T-cell (primary cell): ENCODE measurements at regions not wholly inside any gene's neighbourhood (a gene's known extent, or its start where the extent isn't known, plus 50 kb on each side); places are given as distances from the start of the nearest gene placed in this dataset.
"Not testable (repeated sequence)": the region's sequence is repeated elsewhere in the genome, so short reads cannot be mapped to it uniquely, and the experiment has no call there.

Experiments used
- ATAC-seq, 4 experiments: fragments of 200-7000 bp in 3 of 4; fragments of 150-1000 bp in 1 of 4; cut with Tn5 transposase; replicated peaks in 1 of 4; 1 replicate in 3 of 4; 2 replicates in 1 of 4; pipeline ENCODE4 v1.10.0; 2021; ENCODE audit warnings: moderate library complexity in 3 of 4, mild to moderate bottlenecking in 2 of 4, moderate number of reproducible peaks in 1 of 4
- CTCF ChIA-PET, 2 donors: fragments of 300-600 bp; sonication (Branson Sonifier 250); formaldehyde crosslinking; loops; one replicate each; lab custom pipeline; 2022; ENCODE audit warnings: antibody characterized with exemption in 2 of 2; lab: Charles Lee
- POLR2A ChIA-PET, 2 donors: fragments of 300-600 bp; sonication (Branson Sonifier 250); formaldehyde crosslinking; loops; one replicate each; lab custom pipeline; 2022; ENCODE audit warnings: antibody characterized with exemption in 2 of 2; lab: Charles Lee
- DNase-seq, 35 experiments: peaks; one replicate each; pipeline versions ENCODE4 v3.0.0 to v3.0.0-alpha.2; 2013 to 2023
- H3K27ac ChIP-seq: one replicate; pipeline ENCODE4 v1.5.1; 2013; ENCODE audit warnings: low read length
- H3K27me3 ChIP-seq, 2 experiments: replicated peaks in 1 of 2; 1 replicate in 1 of 2; 2 replicates in 1 of 2; pipeline versions ENCODE4 v1.6.1 to v1.7.0; 2013; ENCODE audit warnings: low read length in 1 of 2, mixed read lengths in 1 of 2; ENCODE audit not compliant: control insufficient read depth in 2 of 2, insufficient read depth in 2 of 2; ENCODE audit errors: extremely low read depth in 1 of 2
- H3K36me3 ChIP-seq, 2 donors: 1 replicate in 1 of 2; 2 replicates in 1 of 2; pipeline versions ENCODE4 v1.6.1 to v1.7.0; 2013; ENCODE audit warnings: low read length in 1 of 2; ENCODE audit not compliant: control insufficient read depth in 2 of 2, insufficient read depth in 1 of 2; ENCODE audit errors: extremely low read depth in 1 of 2
- H3K4me1 ChIP-seq, 2 experiments: 1 replicate in 1 of 2; 2 replicates in 1 of 2; pipeline versions ENCODE4 v1.6.1 to v1.7.0; 2013; ENCODE audit warnings: low read length in 2 of 2, mixed read lengths in 1 of 2; ENCODE audit not compliant: insufficient read depth in 2 of 2, control insufficient read depth in 1 of 2; ENCODE audit errors: extremely low read depth in 1 of 2
- H3K4me3 ChIP-seq, 2 donors: 1 replicate in 1 of 2; 2 replicates in 1 of 2; pipeline versions ENCODE4 v1.5.1 to v1.7.0; 2013; ENCODE audit warnings: mild to moderate bottlenecking in 2 of 2, low read length in 1 of 2, moderate library complexity in 1 of 2; ENCODE audit not compliant: control insufficient read depth in 1 of 2; ENCODE audit errors: extremely low read depth in 1 of 2
- H3K9me3 ChIP-seq: 2 replicates; pipeline ENCODE4 v1.7.0; 2013
- H3K27ac Mint-ChIP-seq, 2 donors: one replicate each; pipeline ENCODE4 v1.8.0; 2020 to 2021; ENCODE audit warnings: mild to moderate bottlenecking in 2 of 2, mixed read lengths in 2 of 2
- H3K27me3 Mint-ChIP-seq, 2 donors: one replicate each; pipeline ENCODE4 v1.8.0; 2021 to 2022; ENCODE audit warnings: mixed read lengths in 2 of 2
- H3K36me3 Mint-ChIP-seq: one replicate; pipeline ENCODE4 v1.8.0; 2021; ENCODE audit warnings: mixed read lengths
- H3K4me1 Mint-ChIP-seq, 3 donors: one replicate each; pipeline ENCODE4 v1.8.0; 2020 to 2022; ENCODE audit warnings: mixed read lengths in 3 of 3, mild to moderate bottlenecking in 1 of 3
- H3K4me3 Mint-ChIP-seq, 3 donors: one replicate each; pipeline ENCODE4 v1.8.0; 2020 to 2022; ENCODE audit warnings: mild to moderate bottlenecking in 3 of 3, mixed read lengths in 3 of 3, moderate library complexity in 3 of 3
- H3K9me3 Mint-ChIP-seq, 3 donors: one replicate each; pipeline ENCODE4 v1.8.0; 2020 to 2022; ENCODE audit warnings: mixed read lengths in 3 of 3
- WGBS: methylation state at CpG from one replicate; pipeline ENCODE4 v1.1.5; 2013; ENCODE audit warnings: missing lambda C conversion rate; ENCODE audit not compliant: insufficient coverage; 5-methylcytosine and 5-hydroxymethylcytosine counted together

- H3K27me3 Mint-ChIP-seq, CTCF ChIA-PET, H3K4me1 Mint-ChIP-seq, H3K9me3 ChIP-seq, H3K4me1 ChIP-seq, DNase-seq, H3K27me3 ChIP-seq, ATAC-seq, H3K4me3 Mint-ChIP-seq, H3K4me3 ChIP-seq, H3K36me3 Mint-ChIP-seq, H3K27ac Mint-ChIP-seq, H3K36me3 ChIP-seq, POLR2A ChIA-PET, H3K27ac ChIP-seq: not testable (repeated sequence)
- 85% methylated on average over 17 of the region's 23 CpGs for WGBS
- H3K9me3 Mint-ChIP-seq: peaks cover 6 to 18% (median 6%) of the 10 kb centered on the region in 3 donors
Observed at GRCh38 chr11:42873800-42874405, 437.9 kb upstream of the API5 start.

GRCh38 chr11:42881335-42881734 is 430.5 kb upstream of the API5 start:
- CTCF ChIA-PET, H3K9me3 ChIP-seq, H3K27me3 ChIP-seq, H3K27ac Mint-ChIP-seq, H3K4me3 ChIP-seq, POLR2A ChIA-PET, H3K36me3 ChIP-seq, H3K4me1 Mint-ChIP-seq, H3K36me3 Mint-ChIP-seq, ATAC-seq, DNase-seq, H3K27ac ChIP-seq, H3K4me3 Mint-ChIP-seq, H3K27me3 Mint-ChIP-seq, H3K4me1 ChIP-seq: not testable (repeated sequence)
- peaks cover 6 to 19% (median 8%) of the 10 kb centered on the region in 3 donors for H3K9me3 Mint-ChIP-seq
- 89% methylated on average over 13 of the region's 17 CpGs for WGBS

GRCh38 chr11:42890773-42891172 is 421.0 kb upstream of the API5 start:
- no peak overlapping the region for H3K4me3 Mint-ChIP-seq
- no peak for ATAC-seq
- Histone ChIP-seq H3K4me3 (no peak overlapping the region), H3K4me1 (no peaks in the 10 kb centered on the region), H3K27ac (no peak overlapping the region), H3K36me3 (no peaks in the 10 kb centered on the region), H3K9me3 (no peaks in the 10 kb centered on the region), H3K27me3 (no peaks in the 10 kb centered on the region)
- H3K36me3 Mint-ChIP-seq: no peaks in the 10 kb centered on the region
- no peak overlapping the region for H3K27ac Mint-ChIP-seq
- H3K9me3 Mint-ChIP-seq: peaks cover 5 to 21% (median 20%) of the 10 kb centered on the region in 3 donors
- ChIA-PET CTCF (no interaction called here), POLR2A (no interaction called here)
- no peak for DNase-seq
- H3K27me3 Mint-ChIP-seq: no peaks in the 10 kb centered on the region
- H3K4me1 Mint-ChIP-seq: no peaks in the 10 kb centered on the region
- 71% methylated on average over 2 of the region's 2 CpGs for WGBS

GRCh38 chr11:42901084-42901483 is 410.7 kb upstream of the API5 start:
- Histone ChIP-seq H3K9me3 (peaks cover 3% of the 10 kb centered on the region), H3K36me3 (no peaks in the 10 kb centered on the region), H3K4me1 (no peaks in the 10 kb centered on the region), H3K27ac (no peak overlapping the region), H3K27me3 (no peaks in the 10 kb centered on the region), H3K4me3 (no peak overlapping the region)
- Mint-ChIP-seq H3K27ac (no peak overlapping the region), H3K36me3 (no peaks in the 10 kb centered on the region), H3K9me3 (peaks cover 6 to 7% (median 6%) of the 10 kb centered on the region in 3 donors), H3K4me1 (no peaks in the 10 kb centered on the region), H3K4me3 (no peak overlapping the region), H3K27me3 (no peaks in the 10 kb centered on the region)
- POLR2A ChIA-PET: no interaction called here
- ATAC-seq: no peak
- no CpG with 5 or more reads among the region's 1 CpG for WGBS
- CTCF ChIA-PET: no interaction called here
- DNase-seq: no peak

- no peak for DNase-seq
- POLR2A ChIA-PET: no interaction called here
- peaks cover 10 to 19% (median 13%) of the 10 kb centered on the region in 3 donors for H3K9me3 Mint-ChIP-seq
- Histone ChIP-seq H3K9me3 (peaks cover 5% of the 10 kb centered on the region), H3K27ac (no peak overlapping the region), H3K4me3 (no peak overlapping the region), H3K4me1 (no peaks in the 10 kb centered on the region), H3K27me3 (no peaks in the 10 kb centered on the region), H3K36me3 (no peaks in the 10 kb centered on the region)
- H3K27ac Mint-ChIP-seq: no peak overlapping the region
- no peak overlapping the region for H3K4me3 Mint-ChIP-seq
- no peak for ATAC-seq
- no peaks in the 10 kb centered on the region for H3K36me3 Mint-ChIP-seq
- H3K4me1 Mint-ChIP-seq: no peaks in the 10 kb centered on the region
- CTCF ChIA-PET: no interaction called here
- WGBS: 60% methylated on average over 2 of the region's 7 CpGs
- H3K27me3 Mint-ChIP-seq: no peaks in the 10 kb centered on the region
Observed at GRCh38 chr11:42906226-42906625, 405.6 kb upstream of the API5 start.

GRCh38 chr11:42913731-42914130 is 398.1 kb upstream of the API5 start:
- no peak overlapping the region for H3K27ac ChIP-seq
- H3K4me1 ChIP-seq: no peaks in the 10 kb centered on the region
- no peaks in the 10 kb centered on the region for H3K27me3 Mint-ChIP-seq
- no peaks in the 10 kb centered on the region for H3K36me3 Mint-ChIP-seq
- no peak overlapping the region for H3K4me3 Mint-ChIP-seq
- no peaks in the 10 kb centered on the region for H3K36me3 ChIP-seq
- no peaks in the 10 kb centered on the region for H3K27me3 ChIP-seq
- no peak for ATAC-seq
- no peak overlapping the region for H3K4me3 ChIP-seq
- H3K9me3 Mint-ChIP-seq: peaks cover 4 to 24% (median 20%) of the 10 kb centered on the region in 3 donors
- H3K4me1 Mint-ChIP-seq: no peaks in the 10 kb centered on the region
- no peak for DNase-seq
- CTCF ChIA-PET: no interaction called here
- peaks cover 2% of the 10 kb centered on the region for H3K9me3 ChIP-seq
- WGBS: no CpG with 5 or more reads among the region's 2 CpGs
- H3K27ac Mint-ChIP-seq: no peak overlapping the region
- POLR2A ChIA-PET: no interaction called here

GRCh38 chr11:42923651-42924050 is 388.1 kb upstream of the API5 start:
- H3K9me3 Mint-ChIP-seq: peaks cover 15 to 27% (median 23%) of the 10 kb centered on the region in 3 donors
- Histone ChIP-seq H3K4me3 (no peak overlapping the region), H3K36me3 (no peaks in the 10 kb centered on the region), H3K4me1 (no peaks in the 10 kb centered on the region), H3K27me3 (no peaks in the 10 kb centered on the region), H3K9me3 (peaks cover 3% of the 10 kb centered on the region), H3K27ac (no peak overlapping the region)
- ATAC-seq (no peak), DNase-seq (no peak)
- H3K27me3 Mint-ChIP-seq: no peaks in the 10 kb centered on the region
- no peak overlapping the region for H3K4me3 Mint-ChIP-seq
- no peaks in the 10 kb centered on the region for H3K4me1 Mint-ChIP-seq
- ChIA-PET CTCF (no interaction called here), POLR2A (no interaction called here)
- H3K27ac Mint-ChIP-seq: no peak overlapping the region
- no CpG with 5 or more reads among the region's 3 CpGs for WGBS
- H3K36me3 Mint-ChIP-seq: no peaks in the 10 kb centered on the region
